GM12878 (cell line): ENCODE measurements at regions not wholly inside any gene's neighbourhood (a gene's known extent, or its start where the extent isn't known, plus 50 kb on each side); places are given as distances from the start of the nearest gene placed in this dataset.

ENCODE experiments used
- ATF2 ChIP-seq: IDR thresholded peaks from 2 replicates; pipeline ENCODE4 v1.6.1; 2012; ENCODE audit warnings: low read length, inconsistent platforms
- IRF3 ChIP-seq: fragments of 450-650 bp; IDR thresholded peaks from 2 replicates; pipeline ENCODE4 v1.6.1; 2014; ENCODE audit warnings: mild to moderate bottlenecking
- IRF4 ChIP-seq: IDR thresholded peaks from 2 replicates; pipeline ENCODE4 v1.6.1; 2011; ENCODE audit warnings: low read depth, low read length
- IRF5 ChIP-seq: fragments of 450-650 bp; IDR thresholded peaks from 2 replicates; pipeline ENCODE4 v1.6.1; 2017; ENCODE audit warnings: borderline replicate concordance
- PKNOX1 ChIP-seq: fragments of 450-650 bp; IDR thresholded peaks from 2 replicates; pipeline ENCODE4 v1.6.1; 2016; ENCODE audit warnings: mild to moderate bottlenecking
- USF2 ChIP-seq: IDR thresholded peaks from 2 replicates; pipeline ENCODE4 v1.6.1; 2011; ENCODE audit warnings: low read depth, low read length, improper control_type of control experiment, borderline replicate concordance
- ZBTB40 ChIP-seq: fragments of 450-650 bp; IDR thresholded peaks from 2 replicates; pipeline ENCODE4 v1.6.1; 2016; ENCODE audit warnings: mild to moderate bottlenecking, moderate library complexity, borderline replicate concordance

- TF ChIP-seq IRF5 (no peak), IRF4 (no peak), USF2 (no peak), IRF3 (no peak), ATF2 (no peak), ZBTB40 (no peak), PKNOX1 (no peak)
Observed at GRCh38 chr18:75809151-75809925, 381.8 kb upstream of the SMIM21 start (continued).
